WTC11 (cell line): ENCODE measurements at regions not wholly inside any gene's neighbourhood (a gene's known extent, or its start where the extent isn't known, plus 50 kb on each side); places are given as distances from the start of the nearest gene placed in this dataset.

ENCODE experiments used
- ATAC-seq: fragments of 200-7000 bp; cut with Tn5 transposase; 2 replicates; pipeline ENCODE4 v1.10.0; 2021; ENCODE audit warnings: mild to moderate bottlenecking, moderate library complexity
- CTCF ChIA-PET: fragments of 300-600 bp; sonication (Branson Sonifier 250); formaldehyde crosslinking; loops from one replicate; lab custom pipeline; 2021; ENCODE audit warnings: antibody characterized with exemption; lab: Charles Lee
- POLR2A ChIA-PET: fragments of 350-600 bp; sonication (Branson Sonifier 250); formaldehyde crosslinking; loops from one replicate; lab custom pipeline; 2021; ENCODE audit warnings: antibody characterized with exemption; lab: Charles Lee
- DNase-seq: peaks from one replicate; pipeline ENCODE4 v3.0.0; 2021; ENCODE audit warnings: low spot score
- H3K27ac Mint-ChIP-seq: 2 replicates; pipeline ENCODE4 v1.8.0; 2021; ENCODE audit warnings: mixed read lengths
- H3K27me3 Mint-ChIP-seq: 2 replicates; pipeline ENCODE4 v1.8.0; 2021; ENCODE audit warnings: low read depth, mild to moderate bottlenecking, moderate library complexity, mixed read lengths
- H3K36me3 Mint-ChIP-seq: 2 replicates; pipeline ENCODE4 v1.8.0; 2021; ENCODE audit warnings: mixed read lengths
- H3K4me1 Mint-ChIP-seq: 2 replicates; pipeline ENCODE4 v1.8.0; 2022; ENCODE audit warnings: mixed read lengths
- H3K4me3 Mint-ChIP-seq: 2 replicates; pipeline ENCODE4 v1.8.0; 2021; ENCODE audit warnings: mild to moderate bottlenecking, moderate library complexity, mixed read lengths
- H3K9me3 Mint-ChIP-seq: 2 replicates; pipeline ENCODE4 v1.8.0; 2021; ENCODE audit warnings: mixed read lengths
- GABPB1 ChIP-seq: sonication (generic); formaldehyde crosslinking; IDR thresholded peaks from 2 replicates; pipeline ENCODE4 v1.8.1; 2023; ENCODE audit warnings: mild to moderate bottlenecking, missing genetic modification reagents
- JAZF1 ChIP-seq: fragments of 250-450 bp; sonication (Bioruptor Pico); IDR thresholded peaks from 2 replicates; pipeline ENCODE4 v1.9.0; 2021; ENCODE audit warnings: moderate library complexity, mild to moderate bottlenecking, inconsistent platforms
- MLX ChIP-seq: sonication (generic); formaldehyde crosslinking; IDR thresholded peaks from 2 replicates; pipeline ENCODE4 v1.8.1; 2023; ENCODE audit warnings: mild to moderate bottlenecking, missing genetic modification reagents, moderate library complexity
- MXD4 ChIP-seq: fragments of 250-450 bp; sonication (Bioruptor Pico); IDR thresholded peaks from 2 replicates; pipeline ENCODE4 v1.8.0; 2021; ENCODE audit warnings: mild to moderate bottlenecking, moderate library complexity, borderline replicate concordance
- RELA ChIP-seq: sonication (generic); formaldehyde crosslinking; IDR thresholded peaks from 2 replicates; pipeline ENCODE4 v1.8.1; 2022; ENCODE audit warnings: missing genetic modification reagents, mild to moderate bottlenecking, borderline replicate concordance
- SMAD4 ChIP-seq: sonication (generic); formaldehyde crosslinking; IDR thresholded peaks from 2 replicates; pipeline ENCODE4 v1.8.0; 2022; ENCODE audit warnings: mild to moderate bottlenecking, missing genetic modification reagents
- SOX15 ChIP-seq: fragments of 250-450 bp; sonication (Bioruptor Pico); IDR thresholded peaks from 2 replicates; pipeline ENCODE4 v1.9.0; 2021; ENCODE audit warnings: mild to moderate bottlenecking
- TP53 ChIP-seq: sonication (generic); formaldehyde crosslinking; IDR thresholded peaks from 2 replicates; pipeline ENCODE4 v1.8.1; 2023; ENCODE audit warnings: mild to moderate bottlenecking, missing genetic modification reagents
- ZNF281 ChIP-seq: sonication (generic); formaldehyde crosslinking; IDR thresholded peaks from 2 replicates; pipeline ENCODE4 v1.8.0; 2023; ENCODE audit warnings: mild to moderate bottlenecking, missing genetic modification reagents
- ZNF423 ChIP-seq: fragments of 250-450 bp; sonication (Bioruptor Pico); IDR thresholded peaks from 2 replicates; pipeline ENCODE4 v2.1.2; 2022; ENCODE audit warnings: mild to moderate bottlenecking, moderate library complexity
- TF ChIP-seq, protein P1 (sequence below): sonication (generic); formaldehyde crosslinking; IDR thresholded peaks from 2 replicates; pipeline ENCODE4 v1.8.1; 2022; ENCODE audit warnings: missing genetic modification reagents, borderline replicate concordance
- TF ChIP-seq, protein P2 (sequence below): fragments of 250-450 bp; sonication (Bioruptor Pico); conservative IDR thresholded peaks from 2 replicates; pipeline ENCODE4 v1.9.0; 2021; ENCODE audit warnings: mild to moderate bottlenecking
- TF ChIP-seq, protein P3 (sequence below): fragments of 250-450 bp; sonication (Bioruptor Pico); IDR thresholded peaks from 2 replicates; pipeline ENCODE4 v1.9.0; 2021; ENCODE audit warnings: mild to moderate bottlenecking
- TF ChIP-seq, protein P4 (sequence below): fragments of 250-450 bp; sonication (Bioruptor Pico); IDR thresholded peaks from 2 replicates; pipeline ENCODE4 v1.9.0; 2021; ENCODE audit warnings: moderate library complexity, mild to moderate bottlenecking, inconsistent platforms, borderline replicate concordance
- TF ChIP-seq, protein P5 (sequence below): sonication (generic); formaldehyde crosslinking; conservative IDR thresholded peaks from 2 replicates; pipeline ENCODE4 v1.8.1; 2022; ENCODE audit warnings: mild to moderate bottlenecking, missing genetic modification reagents

- ATAC-seq (no peak), DNase-seq (no peak)
- Mint-ChIP-seq H3K27ac (no peak overlapping the region), H3K36me3 (no peaks in the 10 kb centered on the region), H3K9me3 (no peaks in the 10 kb centered on the region), H3K4me1 (peaks cover 2% of the 10 kb centered on the region; the same call in 1 of the 2 replicates), H3K4me3 (no peak overlapping the region), H3K27me3 (no peaks in the 10 kb centered on the region)
- TF ChIP-seq JAZF1 (CRISPR knock-in tag) (no peak), ZNF423 (CRISPR knock-in tag) (no peak), TP53 (no peak), SOX15 (CRISPR knock-in tag) (no peak)
- TF ChIP-seq, protein P1, sequence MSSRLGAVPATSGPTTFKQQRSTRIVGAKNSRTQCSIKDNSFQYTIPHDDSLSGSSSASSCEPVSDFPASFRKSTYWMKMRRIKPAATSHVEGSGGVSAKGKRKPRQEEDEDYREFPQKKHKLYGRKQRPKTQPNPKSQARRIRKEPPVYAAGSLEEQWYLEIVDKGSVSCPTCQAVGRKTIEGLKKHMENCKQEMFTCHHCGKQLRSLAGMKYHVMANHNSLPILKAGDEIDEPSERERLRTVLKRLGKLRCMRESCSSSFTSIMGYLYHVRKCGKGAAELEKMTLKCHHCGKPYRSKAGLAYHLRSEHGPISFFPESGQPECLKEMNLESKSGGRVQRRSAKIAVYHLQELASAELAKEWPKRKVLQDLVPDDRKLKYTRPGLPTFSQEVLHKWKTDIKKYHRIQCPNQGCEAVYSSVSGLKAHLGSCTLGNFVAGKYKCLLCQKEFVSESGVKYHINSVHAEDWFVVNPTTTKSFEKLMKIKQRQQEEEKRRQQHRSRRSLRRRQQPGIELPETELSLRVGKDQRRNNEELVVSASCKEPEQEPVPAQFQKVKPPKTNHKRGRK (CRISPR knock-in tag), result no peak
- POLR2A ChIA-PET, result no interaction called here
- CTCF ChIA-PET, result interaction anchor here (0.6 to 1.0 kb wide), 2 partner anchors 70 to 717 kb away, joined by 3 read pairs; no protein-coding TSS in a partner anchor
Observed at GRCh38 chr11:15889363-15890030, 466.8 kb downstream of the SOX6 start.

- ChIA-PET CTCF (no interaction called here), POLR2A (no interaction called here)
- peaks cover 2% of the 10 kb centered on the region; the same call in 1 of the 2 replicates for H3K4me1 Mint-ChIP-seq
- H3K36me3 Mint-ChIP-seq, result no peaks in the 10 kb centered on the region
- TF ChIP-seq, protein P2, sequence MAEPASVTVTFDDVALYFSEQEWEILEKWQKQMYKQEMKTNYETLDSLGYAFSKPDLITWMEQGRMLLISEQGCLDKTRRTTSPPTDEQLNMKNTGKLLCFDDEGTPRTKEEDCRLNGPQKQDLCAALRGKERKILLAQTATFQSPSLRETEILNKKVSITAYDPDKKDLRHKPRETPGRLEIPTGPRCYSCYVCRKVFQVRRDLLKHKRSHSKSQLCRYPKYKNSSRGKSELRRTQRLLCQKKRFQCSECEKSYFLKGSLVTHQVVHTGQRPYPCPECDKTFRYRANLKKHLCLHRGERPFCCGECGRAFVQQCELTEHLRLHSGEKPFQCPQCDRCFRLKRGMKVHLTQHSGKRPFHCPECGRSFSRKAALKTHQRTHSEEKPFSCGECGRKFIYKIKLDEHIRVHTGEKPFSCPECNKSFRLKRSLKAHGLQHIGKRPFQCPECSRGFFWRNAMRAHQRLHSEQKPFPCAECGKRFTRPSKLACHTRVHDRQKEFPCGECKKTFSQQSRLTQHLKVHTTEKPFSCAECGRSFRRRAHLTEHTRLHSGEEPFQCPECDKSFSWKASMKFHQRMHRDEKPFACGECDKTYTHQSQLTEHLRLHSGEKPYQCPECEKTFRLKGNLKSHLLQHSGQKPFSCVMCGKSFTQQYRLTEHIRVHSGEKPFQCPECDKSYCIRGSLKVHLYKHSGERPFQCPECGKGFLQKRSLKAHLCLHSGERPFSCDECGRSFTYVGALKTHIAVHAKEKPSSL, result no peak
- TF ChIP-seq MXD4 (CRISPR knock-in tag) (no peak), GABPB1 (CRISPR knock-in tag) (no peak), TP53 (no peak), SMAD4 (CRISPR knock-in tag) (no peak), ZNF281 (CRISPR knock-in tag) (no peak), MLX (CRISPR knock-in tag) (no peak), RELA (CRISPR knock-in tag) (no peak)
- TF ChIP-seq, protein P3, sequence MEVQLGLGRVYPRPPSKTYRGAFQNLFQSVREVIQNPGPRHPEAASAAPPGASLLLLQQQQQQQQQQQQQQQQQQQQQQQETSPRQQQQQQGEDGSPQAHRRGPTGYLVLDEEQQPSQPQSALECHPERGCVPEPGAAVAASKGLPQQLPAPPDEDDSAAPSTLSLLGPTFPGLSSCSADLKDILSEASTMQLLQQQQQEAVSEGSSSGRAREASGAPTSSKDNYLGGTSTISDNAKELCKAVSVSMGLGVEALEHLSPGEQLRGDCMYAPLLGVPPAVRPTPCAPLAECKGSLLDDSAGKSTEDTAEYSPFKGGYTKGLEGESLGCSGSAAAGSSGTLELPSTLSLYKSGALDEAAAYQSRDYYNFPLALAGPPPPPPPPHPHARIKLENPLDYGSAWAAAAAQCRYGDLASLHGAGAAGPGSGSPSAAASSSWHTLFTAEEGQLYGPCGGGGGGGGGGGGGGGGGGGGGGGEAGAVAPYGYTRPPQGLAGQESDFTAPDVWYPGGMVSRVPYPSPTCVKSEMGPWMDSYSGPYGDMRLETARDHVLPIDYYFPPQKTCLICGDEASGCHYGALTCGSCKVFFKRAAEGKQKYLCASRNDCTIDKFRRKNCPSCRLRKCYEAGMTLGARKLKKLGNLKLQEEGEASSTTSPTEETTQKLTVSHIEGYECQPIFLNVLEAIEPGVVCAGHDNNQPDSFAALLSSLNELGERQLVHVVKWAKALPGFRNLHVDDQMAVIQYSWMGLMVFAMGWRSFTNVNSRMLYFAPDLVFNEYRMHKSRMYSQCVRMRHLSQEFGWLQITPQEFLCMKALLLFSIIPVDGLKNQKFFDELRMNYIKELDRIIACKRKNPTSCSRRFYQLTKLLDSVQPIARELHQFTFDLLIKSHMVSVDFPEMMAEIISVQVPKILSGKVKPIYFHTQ (CRISPR knock-in tag), result no peak
- TF ChIP-seq, protein P1 (CRISPR knock-in tag), result no peak
- TF ChIP-seq, protein P4, sequence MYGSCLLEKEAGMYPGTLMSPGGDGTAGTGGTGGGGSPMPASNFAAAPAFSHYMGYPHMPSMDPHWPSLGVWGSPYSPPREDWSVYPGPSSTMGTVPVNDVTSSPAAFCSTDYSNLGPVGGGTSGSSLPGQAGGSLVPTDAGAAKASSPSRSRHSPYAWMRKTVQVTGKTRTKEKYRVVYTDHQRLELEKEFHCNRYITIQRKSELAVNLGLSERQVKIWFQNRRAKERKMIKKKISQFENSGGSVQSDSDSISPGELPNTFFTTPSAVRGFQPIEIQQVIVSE (CRISPR knock-in tag), result no peak
- TF ChIP-seq, protein P5, sequence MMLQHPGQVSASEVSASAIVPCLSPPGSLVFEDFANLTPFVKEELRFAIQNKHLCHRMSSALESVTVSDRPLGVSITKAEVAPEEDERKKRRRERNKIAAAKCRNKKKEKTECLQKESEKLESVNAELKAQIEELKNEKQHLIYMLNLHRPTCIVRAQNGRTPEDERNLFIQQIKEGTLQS (CRISPR knock-in tag), result no peak
- H3K9me3 Mint-ChIP-seq, result no peaks in the 10 kb centered on the region
- ATAC-seq (no peak), DNase-seq (no peak)
- H3K4me3 Mint-ChIP-seq, result no peak overlapping the region
- no peaks in the 10 kb centered on the region for H3K27me3 Mint-ChIP-seq
- no peak overlapping the region for H3K27ac Mint-ChIP-seq
Observed at GRCh38 chr11:15890031-15890713, 466.2 kb downstream of the SOX6 start.
